BJ (cell line): ENCODE measurements at regions not wholly inside any gene's neighbourhood (a gene's known extent, or its start where the extent isn't known, plus 50 kb on each side); places are given as distances from the start of the nearest gene placed in this dataset.

Experiments
- CTCF ChIA-PET: fragments of 350-600 bp; formaldehyde crosslinking; extraction: SDS; loops from one replicate; lab custom pipeline; 2021; ENCODE audit warnings: antibody characterized with exemption, inconsistent platforms; lab: Yijun Ruan, JAX
- POLR2A ChIA-PET: fragments of 300-600 bp; sonication (Branson Sonifier 250); formaldehyde crosslinking; extraction: SDS; loops from one replicate; lab custom pipeline; 2021; ENCODE audit warnings: antibody characterized with exemption; lab: Charles Lee
- DNase-seq: peaks from one replicate; pipeline ENCODE4 v3.0.0-alpha.2; 2011; ENCODE audit warnings: low read depth
- H3K27me3 ChIP-seq: 2 replicates; pipeline ENCODE4 v1.6.0; 2011; ENCODE audit warnings: low read length; ENCODE audit not compliant: control insufficient read depth, insufficient read depth
- H3K36me3 ChIP-seq: 2 replicates; pipeline ENCODE4 v1.5.1; 2011; ENCODE audit warnings: low read length; ENCODE audit not compliant: control insufficient read depth, insufficient read depth
- H3K4me3 ChIP-seq: 2 replicates; pipeline ENCODE4 v1.5.1; 2011; ENCODE audit warnings: low read depth, mild to moderate bottlenecking, control low read depth, low read length
- TF ChIP-seq, protein P1 (sequence below): IDR thresholded peaks from 2 replicates; pipeline ENCODE4 v1.5.1; 2011; ENCODE audit warnings: low read depth, mild to moderate bottlenecking, control low read depth, inconsistent platforms, low read length, moderate library complexity; ENCODE audit not compliant: insufficient read depth

DNA sequence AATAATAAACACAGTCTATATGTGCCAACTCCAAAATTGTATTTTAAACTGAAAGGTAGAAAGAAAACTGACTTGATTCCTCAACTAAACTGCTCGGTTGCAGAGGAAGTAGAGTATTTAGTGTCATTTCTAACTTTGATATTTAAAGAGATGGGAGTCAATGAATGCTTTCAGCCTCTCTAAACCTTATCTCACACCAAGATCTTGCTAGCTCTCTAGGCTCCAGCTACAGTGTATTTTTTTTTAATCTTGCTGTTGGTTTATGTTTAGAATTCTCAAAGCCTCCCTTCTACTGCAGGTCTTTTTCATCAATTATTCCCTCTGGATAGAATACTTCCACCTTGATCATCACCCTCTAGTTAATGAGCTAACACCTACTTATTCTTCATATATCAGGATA, 419.4 kb upstream of the ZNF462 start:
- no peaks in the 10 kb centered on the region for H3K36me3 ChIP-seq
- H3K27me3 ChIP-seq: no peaks in the 10 kb centered on the region
- H3K4me3 ChIP-seq: no peak overlapping the region
- TF ChIP-seq, protein P1, sequence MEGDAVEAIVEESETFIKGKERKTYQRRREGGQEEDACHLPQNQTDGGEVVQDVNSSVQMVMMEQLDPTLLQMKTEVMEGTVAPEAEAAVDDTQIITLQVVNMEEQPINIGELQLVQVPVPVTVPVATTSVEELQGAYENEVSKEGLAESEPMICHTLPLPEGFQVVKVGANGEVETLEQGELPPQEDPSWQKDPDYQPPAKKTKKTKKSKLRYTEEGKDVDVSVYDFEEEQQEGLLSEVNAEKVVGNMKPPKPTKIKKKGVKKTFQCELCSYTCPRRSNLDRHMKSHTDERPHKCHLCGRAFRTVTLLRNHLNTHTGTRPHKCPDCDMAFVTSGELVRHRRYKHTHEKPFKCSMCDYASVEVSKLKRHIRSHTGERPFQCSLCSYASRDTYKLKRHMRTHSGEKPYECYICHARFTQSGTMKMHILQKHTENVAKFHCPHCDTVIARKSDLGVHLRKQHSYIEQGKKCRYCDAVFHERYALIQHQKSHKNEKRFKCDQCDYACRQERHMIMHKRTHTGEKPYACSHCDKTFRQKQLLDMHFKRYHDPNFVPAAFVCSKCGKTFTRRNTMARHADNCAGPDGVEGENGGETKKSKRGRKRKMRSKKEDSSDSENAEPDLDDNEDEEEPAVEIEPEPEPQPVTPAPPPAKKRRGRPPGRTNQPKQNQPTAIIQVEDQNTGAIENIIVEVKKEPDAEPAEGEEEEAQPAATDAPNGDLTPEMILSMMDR: no peak
- DNase-seq: no peak
- ChIA-PET POLR2A (no interaction called here), CTCF (no interaction called here)

DNA sequence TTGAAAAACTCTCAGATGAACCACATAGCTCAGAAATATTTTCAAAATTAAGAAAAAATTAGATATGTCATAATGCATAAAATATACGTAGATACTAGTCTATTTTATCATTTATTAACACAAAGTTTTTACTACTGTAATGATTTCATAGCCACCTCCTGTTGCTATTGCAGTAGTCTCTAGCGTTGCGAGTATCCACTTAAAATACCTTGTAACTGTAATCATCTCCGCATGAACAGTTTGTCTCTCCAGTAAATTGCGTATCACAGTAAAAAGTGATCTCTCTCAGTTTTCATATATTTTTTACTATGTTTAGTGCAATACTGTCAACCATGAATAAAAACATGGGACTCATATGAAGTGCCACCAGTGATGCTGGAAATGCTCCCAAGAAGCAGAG, 417.9 kb upstream of the ZNF462 start:
- TF ChIP-seq, protein P1: no peak
- ChIA-PET POLR2A (no interaction called here), CTCF (interaction anchor here (0.7 kb wide), 1 partner anchor 14 kb away, joined by 3 read pairs; no protein-coding TSS in a partner anchor)
- DNase-seq: no peak
- no peaks in the 10 kb centered on the region for H3K27me3 ChIP-seq
- no peaks in the 10 kb centered on the region for H3K36me3 ChIP-seq
- H3K4me3 ChIP-seq: no peak overlapping the region

DNA sequence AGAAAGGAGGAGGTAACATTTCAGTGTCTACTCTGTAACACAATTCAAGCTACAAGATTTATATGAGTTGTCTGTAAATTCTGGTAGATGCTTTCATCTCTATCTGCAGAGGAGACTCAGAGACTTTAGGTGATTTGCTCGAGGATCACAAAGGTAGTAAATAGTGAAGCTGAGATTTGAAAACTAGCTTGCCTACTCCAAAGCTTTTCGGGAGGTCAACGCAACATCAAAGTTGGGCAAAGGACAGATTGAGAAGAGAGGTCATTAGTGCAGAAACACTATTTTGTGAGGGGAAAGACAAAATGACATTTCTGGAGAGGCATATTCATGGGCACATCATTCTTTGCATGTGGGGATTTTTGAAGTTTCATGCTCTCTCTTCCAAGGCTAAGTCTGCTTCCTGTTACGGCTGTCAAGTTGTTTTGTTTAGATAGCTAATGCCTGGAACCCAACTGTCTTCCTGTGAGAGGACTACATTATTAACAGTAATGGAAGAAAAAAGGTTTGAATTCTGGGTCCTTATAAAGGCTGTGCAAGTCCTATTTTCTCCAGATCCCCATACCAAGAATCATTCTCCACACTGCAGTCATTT, 413.5 kb upstream of the ZNF462 start:
- TF ChIP-seq, protein P1: no peak
- ChIA-PET CTCF (no interaction called here), POLR2A (no interaction called here)
- Histone ChIP-seq H3K4me3 (no peak overlapping the region), H3K36me3 (no peaks in the 10 kb centered on the region), H3K27me3 (no peaks in the 10 kb centered on the region)
- no peak for DNase-seq

- Histone ChIP-seq H3K36me3 (no peaks in the 10 kb centered on the region), H3K4me3 (no peak overlapping the region), H3K27me3 (no peaks in the 10 kb centered on the region)
- ChIA-PET POLR2A (no interaction called here), CTCF (no interaction called here)
- TF ChIP-seq, protein P1: no peak
- DNase-seq: no peak
Observed at GRCh38 chr9:106450549-106450948, 412.4 kb upstream of the ZNF462 start.

- H3K27me3 ChIP-seq: no peaks in the 10 kb centered on the region
- no peak for DNase-seq
- POLR2A ChIA-PET: no interaction called here
- no peaks in the 10 kb centered on the region for H3K36me3 ChIP-seq
- no peak overlapping the region for H3K4me3 ChIP-seq
- TF ChIP-seq, protein P1: no peak
- CTCF ChIA-PET: no interaction called here
Observed at GRCh38 chr9:106451223-106451622, 411.7 kb upstream of the ZNF462 start.
